ENCODE measurements at regions not wholly inside any gene's neighbourhood (a gene's known extent, or its start where the extent isn't known, plus 50 kb on each side); places are given as distances from the start of the nearest gene placed in this dataset.
"Not testable (repeated sequence)": the region's sequence is repeated elsewhere in the genome, so short reads cannot be mapped to it uniquely, and the experiment has no call there.

- not testable (repeated sequence) for TF ChIP-seq CTCF, EP300, POLR2AphosphoS5 (IDR thresholded peaks at IDR 0.05)
Measured at GRCh38 chr9:62880971-62881370, 1691.1 kb downstream of the SPATA31A7 start.
